Heart left ventricle (tissue), 16 donors: ENCODE measurements at regions not wholly inside any gene's neighbourhood (a gene's known extent, or its start where the extent isn't known, plus 50 kb on each side); places are given as distances from the start of the nearest gene placed in this dataset.

Experiments
- ATAC-seq, 4 donors: fragments of 200-7000 bp; cut with Tn5 transposase; one replicate each; pipeline ENCODE4 v1.9.1; 2020 to 2022; ENCODE audit warnings: moderate library complexity in 4 of 4, mild to moderate bottlenecking in 3 of 4, moderate number of reproducible peaks in 1 of 4
- DNase-seq, 5 donors: peaks; one replicate each; pipeline ENCODE4 v3.0.0-alpha.2; 2020
- H3K27ac ChIP-seq, 12 donors: fragments of 200-600 bp; sonication (generic) in 4 of 12; one replicate each; pipeline versions ENCODE4 v1.5.0 to v1.8.0; 2016 to 2022; ENCODE audit warnings: mild to moderate bottlenecking in 2 of 12
- H3K27me3 ChIP-seq, 9 donors: fragments of 200-600 bp; sonication (generic) in 2 of 9; one replicate each; pipeline versions ENCODE4 v1.5.1 to v1.8.0; 2016 to 2022; ENCODE audit warnings: mild to moderate bottlenecking in 3 of 9
- H3K36me3 ChIP-seq, 9 donors: fragments of 200-600 bp; sonication (generic) in 2 of 9; one replicate each; pipeline versions ENCODE4 v1.5.0 to v1.8.0; 2018 to 2022; ENCODE audit warnings: mild to moderate bottlenecking in 2 of 9
- H3K4me1 ChIP-seq, 12 donors: fragments of 200-600 bp; sonication (generic) in 4 of 12; one replicate each; pipeline versions ENCODE4 v1.5.0 to v1.8.0; 2016 to 2022; ENCODE audit warnings: mild to moderate bottlenecking in 3 of 12
- H3K4me3 ChIP-seq, 12 donors: fragments of 200-600 bp; sonication (generic) in 4 of 12; one replicate each; pipeline versions ENCODE4 v1.5.0 to v1.8.0; 2017 to 2022; ENCODE audit warnings: mild to moderate bottlenecking in 9 of 12, moderate library complexity in 4 of 12
- H3K9me3 ChIP-seq, 12 donors: fragments of 200-600 bp; sonication (generic) in 4 of 12; one replicate each; pipeline versions ENCODE4 v1.5.0 to v1.8.0; 2016 to 2022; ENCODE audit warnings: mild to moderate bottlenecking in 1 of 12
- POLR2A ChIP-seq, 2 donors: fragments of 450-650 bp; IDR thresholded peaks; one replicate each; pipeline ENCODE4 v1.6.1; 2017; ENCODE audit warnings: antibody characterized with exemption in 2 of 2, mild to moderate bottlenecking in 2 of 2, moderate library complexity in 2 of 2
- WGBS, 4 donors: extraction: QIAGEN DNeasy Blood & Tissue Kit in 2 of 4; methylation state at CpG; one replicate each; pipeline versions ENCODE4 v1.1.5 to v1.1.7; 2013 to 2018; 5-methylcytosine and 5-hydroxymethylcytosine counted together
- intact Hi-C, 10 donors: fragments of 100-400 bp; cut with DNase I; formaldehyde crosslinking; loops; one replicate each; pipeline versions ENCODE4 v1.11.1 to v1.14.2; 2022
- TF ChIP-seq, protein P1 (sequence below), 12 donors: fragments of 200-600 bp; sonication (generic) in 4 of 12; IDR thresholded peaks; one replicate each; pipeline versions ENCODE4 v1.5.0 to v1.8.0; 2018 to 2022; ENCODE audit warnings: antibody characterized with exemption in 12 of 12, mild to moderate bottlenecking in 5 of 12
- donor health status: ischemic (EF 13 %, LVEDD 7.1; RV severe dilation, severe dysfunction).
- donor health status: healthy with polysubstance abuse.
- donor health status: DM: no; HTN: yes; CAD: no.
- donor health status: DM: no; HTN: no; CAD: no.
- donor health status: ischemic (EF 25% LVEDD 6.9; RV normal size, moderate dysfunction).
- donor health status: ischemic (EF 25% LVEDD 5.7; RV mildly dilated, moderate dysfunction).
- donor health status: healthy.
- donor health status: DM: yes; HTN: yes; CAD: no.
- donor health status: ischemic (EF 35%, LVEDD 5.7; RV mildly dilated, moderate dysfunction).
- donor health status: nonischemic (EF 11% LVEDD 7.7; RV severe dilation, severe dysfunction).
- donor health status: DM: yes; HTN: yes; CAD: no.
- donor health status: PGD.
- donor health status: ischemic (EF 29% LVEDD 5.4; RV normal size, mild dysfunction).
- donor health status: nonischemic (EF 23%, LVEDD 6.1; RV moderate dilation, normal function).

DNA sequence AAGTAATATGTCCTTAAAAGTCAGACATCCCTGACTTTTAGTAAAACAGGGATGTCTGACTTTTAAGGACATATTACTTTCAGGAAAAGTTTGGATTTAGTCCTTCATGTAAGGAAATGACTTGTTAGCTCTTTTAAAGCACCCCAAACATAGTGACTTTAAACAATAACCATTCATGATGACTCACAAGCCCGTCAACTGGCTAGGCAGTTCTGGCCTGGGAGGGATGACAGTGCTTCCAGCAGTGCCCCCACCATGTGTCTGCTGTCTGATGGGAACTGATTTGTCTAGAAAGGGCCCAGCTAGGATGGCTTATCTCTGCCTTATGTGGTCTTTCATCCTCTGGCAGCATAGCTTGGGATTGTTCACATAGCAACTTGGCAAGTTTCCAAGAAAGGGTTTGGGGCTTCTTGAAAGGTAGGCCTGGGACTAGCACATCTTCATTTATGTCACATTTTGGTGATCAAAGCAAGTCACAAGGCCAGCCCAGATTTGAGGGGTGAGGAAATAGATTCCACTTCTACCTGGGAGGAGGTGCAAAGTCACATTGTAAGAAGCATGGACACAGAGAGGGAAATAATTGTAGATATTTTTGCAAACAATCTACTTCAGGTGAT lies 143.5 kb downstream of the C1orf94 start:
- DNase-seq (no peak), ATAC-seq (no peak)
- H3K4me1 ChIP-seq = no peaks in the 10 kb centered on the region
- no peaks in the 10 kb centered on the region for H3K36me3 ChIP-seq
- no peak overlapping the region for H3K4me3 ChIP-seq
- TF ChIP-seq, protein P1, sequence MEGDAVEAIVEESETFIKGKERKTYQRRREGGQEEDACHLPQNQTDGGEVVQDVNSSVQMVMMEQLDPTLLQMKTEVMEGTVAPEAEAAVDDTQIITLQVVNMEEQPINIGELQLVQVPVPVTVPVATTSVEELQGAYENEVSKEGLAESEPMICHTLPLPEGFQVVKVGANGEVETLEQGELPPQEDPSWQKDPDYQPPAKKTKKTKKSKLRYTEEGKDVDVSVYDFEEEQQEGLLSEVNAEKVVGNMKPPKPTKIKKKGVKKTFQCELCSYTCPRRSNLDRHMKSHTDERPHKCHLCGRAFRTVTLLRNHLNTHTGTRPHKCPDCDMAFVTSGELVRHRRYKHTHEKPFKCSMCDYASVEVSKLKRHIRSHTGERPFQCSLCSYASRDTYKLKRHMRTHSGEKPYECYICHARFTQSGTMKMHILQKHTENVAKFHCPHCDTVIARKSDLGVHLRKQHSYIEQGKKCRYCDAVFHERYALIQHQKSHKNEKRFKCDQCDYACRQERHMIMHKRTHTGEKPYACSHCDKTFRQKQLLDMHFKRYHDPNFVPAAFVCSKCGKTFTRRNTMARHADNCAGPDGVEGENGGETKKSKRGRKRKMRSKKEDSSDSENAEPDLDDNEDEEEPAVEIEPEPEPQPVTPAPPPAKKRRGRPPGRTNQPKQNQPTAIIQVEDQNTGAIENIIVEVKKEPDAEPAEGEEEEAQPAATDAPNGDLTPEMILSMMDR (IDR thresholded peaks at IDR 0.05) = no peak
- TF ChIP-seq POLR2A (IDR thresholded peaks at IDR 0.05) = no peak
- H3K27ac ChIP-seq = no peak overlapping the region
- peaks cover 0 to 15% (median 7%) of the 10 kb centered on the region in 12 donors for H3K9me3 ChIP-seq
- intact Hi-C loops = no loop called here
- WGBS, 4 donors = 38 to 54% (median 47%) methylated on average over 1 of the region's 1 CpG
- peaks cover 0 to 8% (median 0%) of the 10 kb centered on the region in 9 donors for H3K27me3 ChIP-seq

DNA sequence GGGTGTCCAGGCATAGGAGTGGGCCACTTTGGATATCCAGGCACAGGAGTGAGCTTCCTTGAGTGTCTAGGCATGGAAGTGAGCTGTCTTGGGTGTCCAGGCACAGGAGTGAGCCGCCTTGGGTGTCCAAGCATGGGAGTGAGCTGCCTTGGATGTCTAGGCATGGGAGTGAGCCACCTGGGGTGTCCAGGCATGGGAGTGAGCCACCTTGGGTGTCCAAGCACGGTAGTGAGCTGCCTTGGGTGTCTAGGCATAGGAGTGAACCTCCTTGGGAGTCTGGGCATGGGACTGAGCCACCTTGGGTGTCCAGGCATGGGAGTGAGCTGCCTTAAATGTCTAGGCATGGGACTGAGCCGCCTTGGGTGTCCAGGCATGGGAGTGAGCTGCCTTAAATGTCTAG lies 146.3 kb downstream of the C1orf94 start:
- H3K27me3 ChIP-seq = peaks cover 0 to 15% (median 0%) of the 10 kb centered on the region in 9 donors
- intact Hi-C loops = no loop called here
- TF ChIP-seq, protein P1 (IDR thresholded peaks at IDR 0.05) = no peak
- TF ChIP-seq POLR2A (IDR thresholded peaks at IDR 0.05) = no peak
- no peak overlapping the region for H3K4me3 ChIP-seq
- no peak for DNase-seq
- H3K4me1 ChIP-seq = no peaks in the 10 kb centered on the region
- no peaks in the 10 kb centered on the region for H3K9me3 ChIP-seq
- WGBS, 4 donors = 50 to 69% (median 57%) methylated on average over 2 to 3 of the region's 3 CpGs
- no peak overlapping the region for H3K27ac ChIP-seq
- H3K36me3 ChIP-seq = no peaks in the 10 kb centered on the region
- ATAC-seq = no peak

DNA sequence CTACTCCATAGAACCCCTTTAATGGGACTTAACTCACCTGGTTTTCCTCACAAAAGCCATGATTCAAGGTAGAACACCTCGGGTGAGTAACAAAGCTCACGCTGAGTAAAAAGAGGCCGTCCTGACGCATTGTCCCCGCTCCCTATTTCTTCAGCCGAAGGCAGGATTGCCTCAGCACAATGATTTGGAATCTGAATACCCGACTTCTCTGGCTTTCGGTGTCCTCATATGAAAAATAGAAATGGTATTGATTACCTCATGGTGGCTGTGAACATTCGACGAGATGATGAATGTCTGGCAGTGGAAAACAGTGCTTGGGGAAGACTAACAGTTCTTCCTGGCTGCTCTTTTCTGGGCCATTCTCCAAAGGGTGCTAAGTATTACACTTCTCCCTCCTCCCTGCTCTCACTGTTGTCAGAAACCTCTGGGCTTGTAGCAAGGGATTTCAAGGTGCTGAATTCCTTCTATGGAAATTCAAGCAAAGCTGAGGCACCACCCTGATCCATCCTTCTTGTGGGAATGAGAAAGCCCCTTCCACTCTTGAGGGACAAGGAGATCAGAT lies 148.3 kb downstream of the C1orf94 start:
- H3K27me3 ChIP-seq = peaks cover 0 to 15% (median 0%) of the 10 kb centered on the region in 9 donors
- no peak overlapping the region for H3K4me3 ChIP-seq
- intact Hi-C loops = no loop called here
- ATAC-seq = no peak
- 69 to 74% (median 72%) methylated on average over 10 of the region's 10 CpGs for WGBS, 4 donors
- no peak overlapping the region for H3K27ac ChIP-seq
- no peaks in the 10 kb centered on the region for H3K36me3 ChIP-seq
- H3K9me3 ChIP-seq = no peaks in the 10 kb centered on the region
- no peak for DNase-seq
- no peaks in the 10 kb centered on the region for H3K4me1 ChIP-seq
- TF ChIP-seq, protein P1 (IDR thresholded peaks at IDR 0.05) = no peak
- no peak for TF ChIP-seq POLR2A (IDR thresholded peaks at IDR 0.05)

DNA sequence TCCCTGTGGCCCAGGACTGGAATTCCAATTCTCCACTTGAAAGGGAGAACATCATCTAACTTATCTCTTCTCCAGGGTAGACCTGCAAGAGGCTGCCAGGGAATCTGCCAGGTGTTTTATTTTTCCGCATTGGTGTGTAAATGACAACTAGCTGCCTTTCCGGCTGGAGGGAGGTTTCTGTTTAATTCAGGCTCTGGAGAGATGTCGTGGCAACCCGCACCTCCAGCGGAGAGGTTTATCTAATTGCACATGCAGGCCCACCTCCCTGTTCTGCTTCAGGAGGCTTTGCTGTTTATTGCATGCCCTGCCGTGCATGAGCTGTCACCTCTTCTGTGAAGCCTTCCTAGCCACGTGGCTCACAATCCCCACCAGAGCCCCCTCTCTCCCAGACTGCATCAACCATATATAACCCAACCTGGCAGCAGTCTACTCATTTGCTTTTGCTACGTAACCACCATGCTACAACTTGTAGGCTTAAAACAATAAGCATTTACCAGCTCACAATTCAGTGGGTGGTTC lies 151.6 kb downstream of the C1orf94 start:
- H3K9me3 ChIP-seq = no peaks in the 10 kb centered on the region
- no peak for DNase-seq
- H3K27me3 ChIP-seq = peaks cover 0 to 9% (median 0%) of the 10 kb centered on the region in 9 donors
- no peaks in the 10 kb centered on the region for H3K36me3 ChIP-seq
- intact Hi-C loops = no loop called here
- H3K4me1 ChIP-seq = no peaks in the 10 kb centered on the region
- 47 to 56% (median 50%) methylated on average over 8 of the region's 8 CpGs for WGBS, 4 donors
- H3K4me3 ChIP-seq = no peak overlapping the region
- no peak for ATAC-seq
- no peak for TF ChIP-seq POLR2A (IDR thresholded peaks at IDR 0.05)
- TF ChIP-seq, protein P1 (IDR thresholded peaks at IDR 0.05) = no peak
- H3K27ac ChIP-seq = no peak overlapping the region
